HG02852 (cell line): ENCODE measurements at regions not wholly inside any gene's neighbourhood (a gene's known extent, or its start where the extent isn't known, plus 50 kb on each side); places are given as distances from the start of the nearest gene placed in this dataset.
"Not testable (repeated sequence)": the region's sequence is repeated elsewhere in the genome, so short reads cannot be mapped to it uniquely, and the experiment has no call there.

Experiments used
- ATAC-seq: cut with Tn5 transposase; IDR thresholded peaks from one replicate; pipeline ENCODE4 v1.9.1; 2021; ENCODE audit warnings: mild to moderate bottlenecking, moderate library complexity; ENCODE audit not compliant: unreplicated experiment

GRCh38 chr4:86413426-86413825 is 53.6 kb upstream of the MAPK10 start:
- not testable (repeated sequence) for ATAC-seq

GRCh38 chr4:86414686-86415085 is 54.8 kb upstream of the MAPK10 start:
- ATAC-seq: no peak

- ATAC-seq: no peak
These were observed 56.2 kb upstream of the MAPK10 start for GRCh38 chr4:86416081-86416480.

GRCh38 chr4:86421461-86421860 is 61.6 kb upstream of the MAPK10 start:
- ATAC-seq: no peak

GRCh38 chr4:86431543-86432116 is 71.8 kb upstream of the MAPK10 start:
- no peak for ATAC-seq

- ATAC-seq: no peak
These were observed 72.8 kb upstream of the MAPK10 start for GRCh38 chr4:86432559-86433134.

GRCh38 chr4:86439293-86439692 is 79.4 kb upstream of the MAPK10 start:
- ATAC-seq: no peak

GRCh38 chr4:86441175-86441936 is 81.5 kb upstream of the MAPK10 start:
- ATAC-seq: peak; percentile 68

- ATAC-seq: no peak
These were observed 83.0 kb upstream of the MAPK10 start for GRCh38 chr4:86442881-86443280.

GRCh38 chr4:86443495-86443894 is 83.6 kb upstream of the MAPK10 start:
- no peak for ATAC-seq

GRCh38 chr4:86446996-86447395 is 87.1 kb upstream of the MAPK10 start:
- ATAC-seq: no peak

- no peak for ATAC-seq
These were observed 89.0 kb upstream of the MAPK10 start for GRCh38 chr4:86448871-86449270.

GRCh38 chr4:86449746-86450588 is 90.1 kb upstream of the MAPK10 start:
- ATAC-seq: no peak

- ATAC-seq: no peak
These were observed 91.0 kb upstream of the MAPK10 start for GRCh38 chr4:86450861-86451260.

- no peak for ATAC-seq
These were observed 91.9 kb upstream of the MAPK10 start for GRCh38 chr4:86451560-86452330.

GRCh38 chr4:86452422-86452891 is 92.6 kb upstream of the MAPK10 start:
- no peak for ATAC-seq

GRCh38 chr4:86452924-86453531 is 93.2 kb upstream of the MAPK10 start:
- ATAC-seq: no peak

GRCh38 chr4:86453611-86454072 is 93.8 kb upstream of the MAPK10 start:
- not testable (repeated sequence) for ATAC-seq

GRCh38 chr4:86461849-86462248 is 102.0 kb upstream of the MAPK10 start:
- ATAC-seq: no peak
